HepG2 (cell line): ENCODE measurements at regions not wholly inside any gene's neighbourhood (a gene's known extent, or its start where the extent isn't known, plus 50 kb on each side); places are given as distances from the start of the nearest gene placed in this dataset.

ENCODE experiments used
- ATAC-seq: fragments of 200-7000 bp; cut with Tn5 transposase; 3 replicates; pipeline ENCODE4 v1.9.1; 2020; ENCODE audit warnings: mild to moderate bottlenecking, moderate library complexity
- BruUV-seq: library from RNA; stranded (reverse); fragments of 400-500 nt; replicated peaks from 2 replicates; lab custom pipeline; 2021; lab: Mats Ljungman, UMichigan
- CTCF ChIA-PET: fragments of 300-600 bp; formaldehyde crosslinking; extraction: SDS; loops from one replicate; lab custom pipeline; 2021; ENCODE audit warnings: low total read pairs, inconsistent platforms, low intra/inter-chr PET ratio; lab: Yijun Ruan, JAX
- POLR2A ChIA-PET: fragments of 350-600 bp; sonication (Branson Sonifier 250); formaldehyde crosslinking; loops from one replicate; lab custom pipeline; 2020; ENCODE audit warnings: antibody characterized with exemption, inconsistent platforms; lab: Yijun Ruan, JAX
- DNase-seq: peaks from one replicate; pipeline ENCODE4 v3.0.0-alpha.2; 2015; ENCODE audit warnings: low spot score
- FAIRE-seq: peaks from 3 replicates; lab custom pipeline; 2011; peaks lifted over from hg19 to GRCh38; lab: Jason Lieb, UNC
- H2AFZ ChIP-seq: one replicate; pipeline ENCODE4 v1.6.1; 2011; ENCODE audit warnings: low read length, inconsistent platforms
- H3K27ac ChIP-seq: fragments of 300-600 bp; 3 replicates; pipeline ENCODE4 v1.8.0; 2011; ENCODE audit warnings: mixed run types, mild to moderate bottlenecking, mixed read lengths, low read length, inconsistent platforms; ENCODE audit not compliant: insufficient read depth; ENCODE audit errors: extremely low read length
- H3K27me3 ChIP-seq, 2 experiments: fragments of 200-600 bp in 1 of 2; 2 replicates in 1 of 2; 3 replicates in 1 of 2; pipeline versions ENCODE4 v1.6.0 to v1.8.0; 2011; ENCODE audit warnings: low read length in 2 of 2, mild to moderate bottlenecking in 2 of 2, moderate library complexity in 2 of 2, inconsistent platforms in 1 of 2; ENCODE audit not compliant: insufficient read depth in 2 of 2, control insufficient read depth in 1 of 2
- H3K36me3 ChIP-seq, 2 experiments: fragments of 200-600 bp in 1 of 2; replicated peaks in 1 of 2; 2 replicates in 1 of 2; 3 replicates in 1 of 2; pipeline versions ENCODE4 v1.5.1 to v1.8.0; 2011; ENCODE audit warnings: low read length in 2 of 2, inconsistent platforms in 1 of 2; ENCODE audit not compliant: insufficient read depth in 2 of 2, control insufficient read depth in 1 of 2
- H3K4me1 ChIP-seq: 2 replicates; pipeline ENCODE4 v1.5.1; 2012; ENCODE audit warnings: low read length, inconsistent platforms; ENCODE audit not compliant: insufficient read depth
- H3K4me2 ChIP-seq: 2 replicates; pipeline ENCODE4 v1.6.0; 2011; ENCODE audit warnings: low read depth, low read length, inconsistent platforms
- H3K4me3 ChIP-seq, 3 experiments: fragments of 200-600 bp in 1 of 3; sonication (generic), shearing (Covaris generic) in 1 of 3; replicated peaks in 1 of 3; 2 replicates each; pipeline ENCODE4 v1.5.1; 2011 to 2016; ENCODE audit warnings: low read length in 3 of 3, inconsistent platforms in 2 of 3, low read depth in 2 of 3, mild to moderate bottlenecking in 2 of 3, control low read depth in 1 of 3, mixed read lengths in 1 of 3; ENCODE audit not compliant: insufficient read depth in 1 of 3
- H3K79me2 ChIP-seq: one replicate; pipeline ENCODE4 v1.6.1; 2011; ENCODE audit warnings: low read length, inconsistent platforms; ENCODE audit not compliant: insufficient read depth
- H3K9ac ChIP-seq: 2 replicates; pipeline ENCODE4 v1.6.0; 2011; ENCODE audit warnings: mild to moderate bottlenecking, low read depth, low read length, inconsistent platforms; ENCODE audit not compliant: insufficient read depth
- H3K9me3 ChIP-seq: 2 replicates; pipeline ENCODE4 v1.5.1; 2012; ENCODE audit warnings: mild to moderate bottlenecking, low read length
- H4K20me1 ChIP-seq: 2 replicates; pipeline ENCODE4 v1.6.0; 2011; ENCODE audit warnings: inconsistent platforms, mild to moderate bottlenecking, low read length, moderate library complexity; ENCODE audit not compliant: insufficient read depth
- DZIP1 ChIP-seq: sonication (generic); formaldehyde crosslinking; IDR thresholded peaks from 2 replicates; pipeline ENCODE4 v1.5.0; 2020; ENCODE audit warnings: mild to moderate bottlenecking, missing genetic modification reagents
- FOXK2 ChIP-seq: fragments of 450-650 bp; IDR thresholded peaks from 2 replicates; pipeline ENCODE4 v1.6.1; 2016
- RXRB ChIP-seq: IDR thresholded peaks from 2 replicates; pipeline ENCODE4 v1.6.1; 2016; ENCODE audit warnings: borderline replicate concordance, missing genetic modification reagents, missing compliant biosample characterization
- SOX5 ChIP-seq: IDR thresholded peaks from 2 replicates; pipeline ENCODE4 v1.6.1; 2016; ENCODE audit warnings: borderline replicate concordance
- TOE1 ChIP-seq: sonication (generic); formaldehyde crosslinking; IDR thresholded peaks from 2 replicates; pipeline ENCODE4 v1.4.0; 2020; ENCODE audit warnings: mild to moderate bottlenecking, missing genetic modification reagents
- ZBTB8A ChIP-seq: sonication (generic); formaldehyde crosslinking; IDR thresholded peaks from 2 replicates; pipeline ENCODE4 v1.4.0; 2020; ENCODE audit warnings: mild to moderate bottlenecking, low read depth, missing genetic modification reagents, borderline replicate concordance
- ZMYM3 ChIP-seq: sonication (generic); formaldehyde crosslinking; IDR thresholded peaks from 2 replicates; pipeline ENCODE4 v1.5.1; 2020; ENCODE audit warnings: mild to moderate bottlenecking, missing genetic modification reagents
- ZNF597 ChIP-seq: sonication (generic); formaldehyde crosslinking; IDR thresholded peaks from 2 replicates; pipeline ENCODE4 v1.5.0; 2020; ENCODE audit warnings: missing genetic modification reagents
- ZNF644 ChIP-seq: IDR thresholded peaks from 2 replicates; pipeline ENCODE4 v1.6.1; 2016; ENCODE audit warnings: low read depth
- ZNF747 ChIP-seq: sonication (generic); formaldehyde crosslinking; IDR thresholded peaks from 2 replicates; pipeline ENCODE4 v1.8.1; 2023; ENCODE audit warnings: missing genetic modification reagents, mild to moderate bottlenecking, borderline replicate concordance
- ZNF75D ChIP-seq: sonication (generic); formaldehyde crosslinking; IDR thresholded peaks from 2 replicates; pipeline ENCODE4 v1.8.1; 2023; ENCODE audit warnings: missing genetic modification reagents, mild to moderate bottlenecking, borderline replicate concordance
- ZNF782 ChIP-seq: sonication (generic); formaldehyde crosslinking; IDR thresholded peaks from 2 replicates; pipeline ENCODE4 v1.4.0; 2020; ENCODE audit warnings: missing genetic modification reagents, mild to moderate bottlenecking, borderline replicate concordance
- ZSCAN30 ChIP-seq: sonication (generic); formaldehyde crosslinking; IDR thresholded peaks from 2 replicates; pipeline ENCODE4 v1.5.0; 2020; ENCODE audit warnings: mild to moderate bottlenecking, missing genetic modification reagents
- WGBS: methylation state at CpG from one replicate; pipeline ENCODE4 v1.1.6; 2017; ENCODE audit warnings: low lambda C conversion rate; 5-methylcytosine and 5-hydroxymethylcytosine counted together
- in situ Hi-C: cut with HindIII; loops from 2 replicates; pipeline ENCODE4 v1.10.0; 2017; ENCODE audit warnings: low pct_unique_long_range_greater_than_20kb; ENCODE audit not compliant: extremely low pct_ligation_motif_present
- intact Hi-C: fragments of 100-400 bp; cut with micrococcal nuclease; formaldehyde crosslinking; loops from one replicate; pipeline ENCODE4 v1.10.0; 2022; ENCODE audit not compliant: unreplicated experiment
- TF ChIP-seq, protein P1 (sequence below): sonication (generic); formaldehyde crosslinking; IDR thresholded peaks from 2 replicates; pipeline ENCODE4 v1.4.0; 2020; ENCODE audit warnings: low read depth, missing genetic modification reagents

- TF ChIP-seq ZNF597 (CRISPR knock-in tag): no peak
- no peak for TF ChIP-seq DZIP1
- no peak for TF ChIP-seq ZNF782 (CRISPR knock-in tag)
- TF ChIP-seq TOE1: no peak
- TF ChIP-seq ZSCAN30 (CRISPR knock-in tag): no peak
- no peak for TF ChIP-seq ZMYM3
- TF ChIP-seq ZNF75D (CRISPR knock-in tag): no peak
These were observed 431.6 kb downstream of the RFC3 start (continued) for GRCh38 chr13:34249546-34250039.

DNA sequence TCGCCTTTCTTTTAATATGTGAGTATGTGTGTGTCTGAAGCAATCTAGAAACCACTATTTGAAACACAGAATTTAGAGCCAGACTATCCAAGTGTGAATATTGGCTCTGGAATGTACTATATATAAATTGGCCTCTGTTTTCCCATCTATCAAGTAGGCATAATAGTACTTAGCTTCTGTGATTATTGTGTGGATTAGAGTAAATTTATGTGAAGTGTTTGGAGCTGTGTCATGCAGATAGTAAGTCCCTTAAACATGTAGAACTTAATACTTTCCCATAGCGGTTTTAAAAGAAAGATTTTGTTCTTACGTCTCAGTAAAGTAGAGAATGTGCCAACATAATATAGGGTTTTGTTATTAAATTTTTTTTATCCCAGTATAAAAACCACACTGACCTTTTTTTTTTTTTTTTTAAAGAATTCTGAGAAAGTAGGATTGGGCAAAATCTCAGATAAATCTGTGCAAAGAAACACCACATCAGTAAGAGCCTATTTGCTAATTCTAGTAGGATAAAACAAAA lies 432.3 kb downstream of the RFC3 start:
- Histone ChIP-seq H3K36me3 (no peaks in the 10 kb centered on the region), H3K9me3 (no peaks in the 10 kb centered on the region), H3K4me3 (no peak overlapping the region), H2AFZ (no peak overlapping the region), H3K9ac (no peak overlapping the region), H3K4me1 (no peaks in the 10 kb centered on the region), H3K79me2 (no peaks in the 10 kb centered on the region), H3K4me2 (no peak overlapping the region), H3K27me3 (no peaks in the 10 kb centered on the region), H4K20me1 (no peaks in the 10 kb centered on the region), H3K27ac (no peak overlapping the region)
- FAIRE-seq: no peak
- no peak for DNase-seq
- no TSS peak for BruUV-seq
- ATAC-seq: no peak
- in situ Hi-C loops (no loop called here), intact Hi-C loops (no loop called here)
- WGBS: 29% methylated on average over 3 of the region's 3 CpGs
- POLR2A ChIA-PET: no interaction called here
- CTCF ChIA-PET: no interaction called here
- TF ChIP-seq SOX5 (CRISPR knock-in tag) (no peak), FOXK2 (no peak), ZNF747 (no peak), ZBTB8A (CRISPR knock-in tag) (no peak), RXRB (no peak), ZNF644 (CRISPR knock-in tag) (no peak)
- TF ChIP-seq, protein P1, sequence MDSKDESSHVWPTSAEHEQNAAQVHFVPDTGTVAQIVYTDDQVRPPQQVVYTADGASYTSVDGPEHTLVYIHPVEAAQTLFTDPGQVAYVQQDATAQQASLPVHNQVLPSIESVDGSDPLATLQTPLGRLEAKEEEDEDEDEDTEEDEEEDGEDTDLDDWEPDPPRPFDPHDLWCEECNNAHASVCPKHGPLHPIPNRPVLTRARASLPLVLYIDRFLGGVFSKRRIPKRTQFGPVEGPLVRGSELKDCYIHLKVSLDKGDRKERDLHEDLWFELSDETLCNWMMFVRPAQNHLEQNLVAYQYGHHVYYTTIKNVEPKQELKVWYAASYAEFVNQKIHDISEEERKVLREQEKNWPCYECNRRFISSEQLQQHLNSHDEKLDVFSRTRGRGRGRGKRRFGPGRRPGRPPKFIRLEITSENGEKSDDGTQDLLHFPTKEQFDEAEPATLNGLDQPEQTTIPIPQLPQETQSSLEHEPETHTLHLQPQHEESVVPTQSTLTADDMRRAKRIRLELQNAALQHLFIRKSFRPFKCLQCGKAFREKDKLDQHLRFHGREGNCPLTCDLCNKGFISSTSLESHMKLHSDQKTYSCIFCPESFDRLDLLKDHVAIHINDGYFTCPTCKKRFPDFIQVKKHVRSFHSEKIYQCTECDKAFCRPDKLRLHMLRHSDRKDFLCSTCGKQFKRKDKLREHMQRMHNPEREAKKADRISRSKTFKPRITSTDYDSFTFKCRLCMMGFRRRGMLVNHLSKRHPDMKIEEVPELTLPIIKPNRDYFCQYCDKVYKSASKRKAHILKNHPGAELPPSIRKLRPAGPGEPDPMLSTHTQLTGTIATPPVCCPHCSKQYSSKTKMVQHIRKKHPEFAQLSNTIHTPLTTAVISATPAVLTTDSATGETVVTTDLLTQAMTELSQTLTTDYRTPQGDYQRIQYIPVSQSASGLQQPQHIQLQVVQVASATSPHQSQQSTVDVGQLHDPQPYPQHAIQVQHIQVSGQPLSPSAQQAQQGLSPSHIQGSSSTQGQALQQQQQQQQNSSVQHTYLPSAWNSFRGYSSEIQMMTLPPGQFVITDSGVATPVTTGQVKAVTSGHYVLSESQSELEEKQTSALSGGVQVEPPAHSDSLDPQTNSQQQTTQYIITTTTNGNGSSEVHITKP: no peak
